Heart right ventricle (tissue), 16 donors: ENCODE measurements at regions not wholly inside any gene's neighbourhood (a gene's known extent, or its start where the extent isn't known, plus 50 kb on each side); places are given as distances from the start of the nearest gene placed in this dataset.

ENCODE experiments used
- ATAC-seq, 8 donors: fragments of 200-7000 bp; cut with Tn5 transposase; one replicate each; pipeline ENCODE4 v1.9.1; 2020; ENCODE audit warnings: mild to moderate bottlenecking in 8 of 8, moderate library complexity in 8 of 8, moderate number of reproducible peaks in 1 of 8
- DNase-seq, 2 donors: peaks; one replicate each; pipeline ENCODE4 v3.0.0-alpha.2; 2020
- H3K27ac ChIP-seq, 10 donors: fragments of 200-600 bp; sonication (generic) in 2 of 10; one replicate each; pipeline versions ENCODE4 v1.5.0 to v1.8.0; 2020 to 2022; ENCODE audit warnings: mild to moderate bottlenecking in 3 of 10
- H3K27me3 ChIP-seq, 7 donors: fragments of 200-600 bp; one replicate each; pipeline ENCODE4 v1.8.0; 2021 to 2022; ENCODE audit warnings: mild to moderate bottlenecking in 2 of 7
- H3K36me3 ChIP-seq, 9 donors: fragments of 200-600 bp; sonication (generic) in 1 of 9; one replicate each; pipeline versions ENCODE4 v1.5.0 to v1.8.0; 2020 to 2022; ENCODE audit warnings: mild to moderate bottlenecking in 2 of 9
- H3K4me1 ChIP-seq, 9 donors: fragments of 200-600 bp; sonication (generic) in 1 of 9; one replicate each; pipeline versions ENCODE4 v1.5.0 to v1.8.0; 2020 to 2022; ENCODE audit warnings: mild to moderate bottlenecking in 4 of 9
- H3K4me3 ChIP-seq, 10 donors: fragments of 200-600 bp; sonication (generic) in 2 of 10; one replicate each; pipeline versions ENCODE4 v1.5.0 to v1.8.0; 2020 to 2022; ENCODE audit warnings: mild to moderate bottlenecking in 7 of 10, moderate library complexity in 2 of 10
- H3K9me3 ChIP-seq, 11 donors: fragments of 200-600 bp in 10 of 11; sonication (generic) in 2 of 11; one replicate each; pipeline versions ENCODE4 v1.5.0 to v1.8.0; 2013 to 2022; ENCODE audit warnings: mild to moderate bottlenecking in 2 of 11, control low read depth in 1 of 11, moderate library complexity in 1 of 11
- WGBS, 2 donors: extraction: QIAGEN DNeasy Blood & Tissue Kit; methylation state at CpG; one replicate each; pipeline ENCODE4 v1.1.7; 2013; ENCODE audit warnings: inconsistent platforms in 1 of 2; 5-methylcytosine and 5-hydroxymethylcytosine counted together
- intact Hi-C, 10 donors: fragments of 100-400 bp; cut with DNase I; formaldehyde crosslinking; loops; one replicate each; pipeline versions ENCODE4 v1.11.1 to v1.14.2; 2022
- TF ChIP-seq, protein P1 (sequence below), 9 donors: fragments of 200-600 bp; sonication (generic) in 2 of 9; IDR thresholded peaks; one replicate each; pipeline versions ENCODE4 v1.5.0 to v1.8.0; 2021 to 2022; ENCODE audit warnings: antibody characterized with exemption in 9 of 9, mild to moderate bottlenecking in 5 of 9, moderate library complexity in 1 of 9
- donor health status: Arrhythmogenic right ventricular cardiomyopathy.
- donor health status: ischemic (EF 13 %, LVEDD 7.1; RV severe dilation, severe dysfunction).
- donor health status: healthy with polysubstance abuse.
- donor health status: DM: no; HTN: yes; CAD: no.
- donor health status: DM: no; HTN: no; CAD: no.
- donor health status: ischemic (EF 25% LVEDD 6.9; RV normal size, moderate dysfunction).
- donor health status: ischemic (EF 25% LVEDD 5.7; RV mildly dilated, moderate dysfunction).
- donor health status: healthy.
- donor health status: DM: yes; HTN: yes; CAD: no.
- donor health status: Ischemic cardiomyopathy.
- donor health status: ischemic (EF 35%, LVEDD 5.7; RV mildly dilated, moderate dysfunction).
- donor health status: nonischemic (EF 11% LVEDD 7.7; RV severe dilation, severe dysfunction).
- donor health status: DM: yes; HTN: yes; CAD: no.
- donor health status: PGD.
- donor health status: ischemic (EF 29% LVEDD 5.4; RV normal size, mild dysfunction).
- donor health status: nonischemic (EF 23%, LVEDD 6.1; RV moderate dilation, normal function).

DNA sequence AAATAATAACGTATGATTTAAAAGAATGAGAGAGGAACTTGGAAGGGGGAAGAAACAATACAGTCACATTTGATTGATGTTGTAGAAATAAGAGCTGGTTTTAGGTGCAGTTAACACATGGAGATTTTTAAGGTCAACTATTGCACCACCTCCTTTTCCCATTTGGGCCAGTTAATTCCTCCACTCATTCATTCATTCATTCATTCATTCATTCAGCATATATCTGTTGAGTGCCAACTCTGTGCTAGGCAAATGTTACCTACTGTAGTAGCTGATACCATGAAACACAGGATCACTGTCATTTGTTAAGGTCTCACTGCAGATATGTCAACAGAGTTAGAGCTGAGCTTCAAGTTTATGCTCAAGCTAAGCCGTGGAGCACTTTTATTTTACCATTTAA lies 115.7 kb upstream of the ARID2 start:
- 81 to 84% methylated on average over 2 of the region's 2 CpGs for WGBS, 2 donors
- TF ChIP-seq, protein P1, sequence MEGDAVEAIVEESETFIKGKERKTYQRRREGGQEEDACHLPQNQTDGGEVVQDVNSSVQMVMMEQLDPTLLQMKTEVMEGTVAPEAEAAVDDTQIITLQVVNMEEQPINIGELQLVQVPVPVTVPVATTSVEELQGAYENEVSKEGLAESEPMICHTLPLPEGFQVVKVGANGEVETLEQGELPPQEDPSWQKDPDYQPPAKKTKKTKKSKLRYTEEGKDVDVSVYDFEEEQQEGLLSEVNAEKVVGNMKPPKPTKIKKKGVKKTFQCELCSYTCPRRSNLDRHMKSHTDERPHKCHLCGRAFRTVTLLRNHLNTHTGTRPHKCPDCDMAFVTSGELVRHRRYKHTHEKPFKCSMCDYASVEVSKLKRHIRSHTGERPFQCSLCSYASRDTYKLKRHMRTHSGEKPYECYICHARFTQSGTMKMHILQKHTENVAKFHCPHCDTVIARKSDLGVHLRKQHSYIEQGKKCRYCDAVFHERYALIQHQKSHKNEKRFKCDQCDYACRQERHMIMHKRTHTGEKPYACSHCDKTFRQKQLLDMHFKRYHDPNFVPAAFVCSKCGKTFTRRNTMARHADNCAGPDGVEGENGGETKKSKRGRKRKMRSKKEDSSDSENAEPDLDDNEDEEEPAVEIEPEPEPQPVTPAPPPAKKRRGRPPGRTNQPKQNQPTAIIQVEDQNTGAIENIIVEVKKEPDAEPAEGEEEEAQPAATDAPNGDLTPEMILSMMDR (IDR thresholded peaks at IDR 0.05): no peak
- H3K36me3 ChIP-seq: no peaks in the 10 kb centered on the region
- no peak overlapping the region for H3K4me3 ChIP-seq
- H3K27ac ChIP-seq: no peak overlapping the region
- ATAC-seq (no peak), DNase-seq (no peak)
- H3K9me3 ChIP-seq: no peaks in the 10 kb centered on the region
- H3K4me1 ChIP-seq: peaks cover 0 to 7% (median 0%) of the 10 kb centered on the region in 9 donors
- intact Hi-C loops: no loop called here
- peaks cover 0 to 7% (median 0%) of the 10 kb centered on the region in 7 donors for H3K27me3 ChIP-seq

DNA sequence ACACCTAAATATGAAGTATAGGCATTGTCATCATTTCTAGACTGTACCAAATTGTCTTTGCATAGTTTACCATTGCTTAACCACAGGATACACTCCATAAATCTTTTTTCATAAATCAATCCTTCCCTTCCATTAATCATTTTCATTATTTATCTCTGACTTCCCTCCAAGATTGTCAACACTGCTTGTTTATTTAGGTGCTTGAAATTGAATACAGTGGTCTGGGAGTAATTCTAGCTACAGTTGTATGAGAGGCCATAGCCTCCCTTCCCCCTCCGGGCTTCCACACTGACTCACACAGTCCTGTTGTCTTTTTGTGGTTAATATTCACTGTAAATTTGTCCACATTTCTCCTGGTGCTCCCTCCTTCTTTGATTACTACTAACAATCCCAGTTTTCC lies 114.2 kb upstream of the ARID2 start:
- Histone ChIP-seq H3K36me3 (no peaks in the 10 kb centered on the region), H3K9me3 (no peaks in the 10 kb centered on the region), H3K4me1 (peaks cover 0 to 7% (median 0%) of the 10 kb centered on the region in 9 donors), H3K27ac (no peak overlapping the region), H3K4me3 (no peak overlapping the region), H3K27me3 (peaks cover 0 to 7% (median 0%) of the 10 kb centered on the region in 7 donors)
- TF ChIP-seq, protein P1 (IDR thresholded peaks at IDR 0.05): no peak
- WGBS, 2 donors: 57 to 88% methylated on average over 1 of the region's 1 CpG
- no peak for ATAC-seq
- intact Hi-C loops: no loop called here
- DNase-seq: no peak

DNA sequence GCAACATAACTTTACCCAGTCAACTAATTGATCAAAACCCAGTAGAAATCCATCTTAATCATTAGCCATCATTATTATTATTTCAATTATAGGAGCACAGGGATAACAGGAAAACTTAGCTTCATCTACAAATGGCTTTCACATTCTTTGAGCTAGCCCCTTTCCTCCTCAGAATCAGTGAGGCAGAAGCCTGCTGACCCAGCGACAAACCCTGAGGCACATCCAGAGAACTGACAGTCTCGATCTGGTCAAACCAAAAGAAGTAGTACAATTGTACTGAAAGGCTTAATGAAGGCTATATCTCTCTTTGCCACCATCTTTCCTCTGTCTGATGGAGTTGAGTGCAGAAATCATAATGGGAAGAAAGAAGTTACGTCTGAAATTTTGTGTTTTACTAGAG lies 109.8 kb upstream of the ARID2 start:
- TF ChIP-seq, protein P1 (IDR thresholded peaks at IDR 0.05): no peak
- DNase-seq (no peak), ATAC-seq (no peak)
- H3K9me3 ChIP-seq: peaks cover 0 to 5% (median 0%) of the 10 kb centered on the region in 11 donors
- no peak overlapping the region for H3K4me3 ChIP-seq
- 93% methylated on average over 3 of the region's 3 CpGs for WGBS, 2 donors
- no peaks in the 10 kb centered on the region for H3K36me3 ChIP-seq
- H3K27ac ChIP-seq: no peak overlapping the region
- intact Hi-C loops: no loop called here
- H3K27me3 ChIP-seq: no peaks in the 10 kb centered on the region
- peaks cover 0 to 14% (median 0%) of the 10 kb centered on the region in 9 donors for H3K4me1 ChIP-seq

DNA sequence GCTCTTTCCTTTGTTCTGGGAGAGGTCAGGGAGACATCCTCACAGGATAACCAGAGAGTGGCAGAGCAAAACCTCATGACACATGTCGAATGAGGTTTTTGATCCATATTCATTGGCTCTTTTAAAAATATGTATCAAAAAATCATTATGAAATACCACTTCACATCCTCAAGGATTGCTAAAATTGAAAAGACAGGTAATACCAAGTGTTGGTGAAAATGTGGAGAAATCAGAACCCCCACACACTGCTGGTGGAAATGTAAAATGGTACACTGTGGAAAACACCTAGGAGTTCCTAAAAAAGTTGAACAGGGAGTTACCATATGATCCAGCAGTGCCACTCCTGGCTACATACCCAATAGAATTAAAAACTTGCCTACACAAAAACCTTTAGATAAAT lies 107.8 kb upstream of the ARID2 start:
- Histone ChIP-seq H3K4me3 (no peak overlapping the region), H3K27ac (no peak overlapping the region), H3K36me3 (no peaks in the 10 kb centered on the region), H3K27me3 (no peaks in the 10 kb centered on the region), H3K4me1 (peaks cover 0 to 11% (median 0%) of the 10 kb centered on the region in 9 donors), H3K9me3 (peaks cover 0 to 5% (median 0%) of the 10 kb centered on the region in 11 donors)
- no peak for DNase-seq
- intact Hi-C loops: no loop called here
- no peak for ATAC-seq
- TF ChIP-seq, protein P1 (IDR thresholded peaks at IDR 0.05): no peak
- WGBS, 2 donors: 90 to 93% methylated on average over 1 of the region's 1 CpG
